Iris pigment epithelial cell (primary cell): ENCODE measurements at regions not wholly inside any gene's neighbourhood (a gene's known extent, or its start where the extent isn't known, plus 50 kb on each side); places are given as distances from the start of the nearest gene placed in this dataset.
A peak's percentile ranks its signal among the peaks of the same experiment; 100 is the strongest.

Experiments
- DNase-seq: peaks from one replicate; pipeline ENCODE4 v3.0.0-alpha.2; 2011; ENCODE audit warnings: low read depth

DNA sequence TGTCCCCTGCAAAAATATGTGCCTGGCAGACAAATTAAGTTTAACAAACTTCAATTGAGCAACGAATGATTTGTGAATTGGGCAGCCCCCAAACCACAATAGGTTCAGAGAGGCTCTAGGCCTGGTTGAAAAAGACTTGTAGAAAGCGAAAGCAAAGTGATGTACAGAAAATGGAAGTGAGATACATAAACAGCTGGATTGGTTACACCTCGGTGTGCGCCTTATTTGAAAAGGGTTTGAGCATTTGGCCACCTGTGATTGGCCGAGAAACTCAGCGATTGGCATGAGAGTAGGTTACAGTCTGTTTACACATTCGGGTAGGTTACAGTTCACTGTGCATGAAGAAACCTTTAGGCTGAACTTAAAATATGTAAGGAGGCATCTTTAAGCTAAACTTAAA is 136.9 kb downstream of the CD83 start:
- no peak for DNase-seq

DNA sequence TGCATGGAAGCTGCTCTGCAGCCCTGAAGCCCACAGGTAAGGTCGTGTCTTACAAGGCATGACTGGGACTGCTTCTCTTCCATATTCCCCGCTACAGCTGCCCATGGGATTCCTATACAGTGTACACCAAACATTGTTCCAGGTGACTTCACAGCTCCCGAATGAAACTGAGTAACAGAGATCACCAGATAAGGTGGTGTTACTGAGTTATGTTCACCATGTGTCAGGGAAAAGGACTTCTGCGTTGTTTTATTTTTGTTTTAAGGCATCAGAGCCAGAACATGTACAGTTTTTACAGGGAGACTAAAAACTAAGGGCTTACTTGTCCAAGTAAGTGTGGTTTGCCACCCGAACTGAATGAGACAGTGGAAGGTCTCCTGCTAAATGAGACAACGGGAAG is 138.3 kb downstream of the CD83 start:
- DNase-seq: no peak

DNA sequence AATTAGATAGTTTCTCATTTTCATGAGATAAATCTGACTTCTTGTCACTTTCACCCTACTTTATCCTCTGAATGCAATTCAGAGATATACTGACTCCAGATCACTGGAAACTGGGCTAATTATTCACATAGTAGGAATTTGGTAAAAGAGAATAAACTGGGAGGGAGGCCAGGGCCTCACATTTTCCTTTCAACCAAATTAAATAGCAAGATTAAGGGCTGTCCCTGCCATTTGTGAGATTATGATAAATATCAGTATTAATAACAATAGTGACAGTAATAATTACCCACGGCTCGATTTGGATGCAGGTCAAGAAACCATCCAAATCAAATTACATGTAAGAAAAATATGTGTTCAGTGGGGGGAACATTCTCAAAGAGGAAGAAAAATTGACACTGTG is 140.5 kb downstream of the CD83 start:
- no peak for DNase-seq

DNA sequence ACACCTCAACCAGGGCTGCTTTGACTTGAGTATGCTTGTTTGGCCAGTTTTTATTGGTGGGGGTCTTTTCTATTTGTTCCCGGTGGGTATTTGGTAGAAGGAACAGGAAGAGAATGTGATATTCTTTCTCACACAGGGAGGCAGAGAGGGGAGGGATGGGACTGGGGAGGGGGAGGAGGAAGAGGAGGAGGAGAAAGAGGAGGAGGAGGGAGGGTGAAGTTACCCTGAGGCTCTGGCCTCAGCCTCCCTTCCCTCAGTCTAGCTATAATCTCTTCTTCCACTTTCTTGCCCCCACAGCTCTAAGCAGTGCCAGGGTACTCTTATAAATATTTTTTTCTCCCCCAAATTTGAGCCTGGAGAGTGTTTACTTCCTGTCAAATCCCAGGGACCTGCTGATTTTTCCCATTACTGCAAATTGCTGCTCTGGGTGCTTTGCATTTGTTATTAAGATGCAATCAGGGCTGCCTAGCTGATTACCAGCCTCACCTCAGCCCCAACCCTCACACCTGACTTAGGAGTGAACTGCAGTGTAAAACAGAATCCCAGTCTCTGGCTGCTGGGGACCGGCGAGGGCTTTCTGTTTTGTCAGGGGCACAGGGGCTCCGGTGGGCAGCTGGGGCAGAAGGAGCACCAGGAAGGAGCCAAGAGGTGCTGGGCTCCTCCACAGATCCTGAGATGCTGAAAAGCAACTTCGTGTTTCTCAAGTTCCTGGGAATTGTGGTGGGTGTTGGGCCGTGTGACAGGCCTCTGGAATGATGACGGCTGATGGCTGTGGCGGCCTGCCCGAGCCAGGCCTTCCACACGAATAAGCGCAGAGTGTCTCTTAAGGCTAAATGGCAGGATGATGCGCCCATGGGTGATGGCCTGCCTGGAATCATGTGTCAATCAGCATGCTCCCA is 141.4 kb downstream of the CD83 start:
- no peak for DNase-seq

DNA sequence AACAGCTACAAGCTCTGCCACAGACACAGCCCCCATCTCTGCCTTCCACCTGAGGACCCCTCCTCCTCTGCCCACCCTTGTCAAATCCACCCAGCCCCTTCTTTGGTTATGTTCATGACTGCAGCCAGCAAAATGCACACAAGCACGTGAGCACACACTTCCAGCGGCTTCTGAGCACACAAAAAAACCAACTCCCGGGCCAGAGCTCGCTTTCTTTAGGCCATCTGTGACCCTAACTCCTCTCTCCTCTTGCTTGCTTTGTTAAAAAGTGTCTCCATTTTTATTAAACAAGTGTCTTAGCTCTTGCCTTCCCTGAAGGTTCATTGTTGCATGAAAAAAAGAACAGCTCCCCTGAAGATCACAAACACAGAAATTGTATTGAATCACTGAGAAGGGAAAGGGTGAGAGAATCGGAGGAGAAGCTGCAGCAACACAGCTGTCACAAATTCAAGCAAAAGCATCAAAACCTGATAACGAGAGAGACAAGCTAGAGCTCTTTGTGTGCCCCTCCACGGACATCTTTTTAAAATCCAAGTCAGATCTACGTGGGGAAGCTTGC is 142.1 kb downstream of the CD83 start:
- DNase-seq: no peak

DNA sequence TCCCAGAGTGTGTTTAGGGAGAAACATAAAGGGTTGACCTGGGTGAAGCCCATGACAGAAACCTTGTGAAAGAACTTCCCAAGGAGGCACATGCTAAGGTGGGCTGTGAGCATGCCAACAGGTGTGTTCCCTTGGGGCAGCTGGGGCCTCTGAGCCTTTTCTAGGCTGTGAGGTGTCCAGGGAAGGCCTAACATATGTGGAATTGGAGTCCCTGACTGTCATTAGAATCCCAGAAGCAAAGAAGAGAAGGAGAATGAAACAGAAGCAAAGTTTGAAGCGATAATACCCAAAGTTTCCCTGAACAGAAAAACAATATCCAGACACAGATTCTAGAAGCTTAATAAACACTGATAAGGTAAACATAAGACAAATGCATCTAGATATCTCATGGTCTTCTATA is 143.3 kb downstream of the CD83 start:
- DNase-seq: no peak

GRCh38 chr6:14263881-14264424 is 146.4 kb downstream of the CD83 start:
- DNase-seq: no peak

DNA sequence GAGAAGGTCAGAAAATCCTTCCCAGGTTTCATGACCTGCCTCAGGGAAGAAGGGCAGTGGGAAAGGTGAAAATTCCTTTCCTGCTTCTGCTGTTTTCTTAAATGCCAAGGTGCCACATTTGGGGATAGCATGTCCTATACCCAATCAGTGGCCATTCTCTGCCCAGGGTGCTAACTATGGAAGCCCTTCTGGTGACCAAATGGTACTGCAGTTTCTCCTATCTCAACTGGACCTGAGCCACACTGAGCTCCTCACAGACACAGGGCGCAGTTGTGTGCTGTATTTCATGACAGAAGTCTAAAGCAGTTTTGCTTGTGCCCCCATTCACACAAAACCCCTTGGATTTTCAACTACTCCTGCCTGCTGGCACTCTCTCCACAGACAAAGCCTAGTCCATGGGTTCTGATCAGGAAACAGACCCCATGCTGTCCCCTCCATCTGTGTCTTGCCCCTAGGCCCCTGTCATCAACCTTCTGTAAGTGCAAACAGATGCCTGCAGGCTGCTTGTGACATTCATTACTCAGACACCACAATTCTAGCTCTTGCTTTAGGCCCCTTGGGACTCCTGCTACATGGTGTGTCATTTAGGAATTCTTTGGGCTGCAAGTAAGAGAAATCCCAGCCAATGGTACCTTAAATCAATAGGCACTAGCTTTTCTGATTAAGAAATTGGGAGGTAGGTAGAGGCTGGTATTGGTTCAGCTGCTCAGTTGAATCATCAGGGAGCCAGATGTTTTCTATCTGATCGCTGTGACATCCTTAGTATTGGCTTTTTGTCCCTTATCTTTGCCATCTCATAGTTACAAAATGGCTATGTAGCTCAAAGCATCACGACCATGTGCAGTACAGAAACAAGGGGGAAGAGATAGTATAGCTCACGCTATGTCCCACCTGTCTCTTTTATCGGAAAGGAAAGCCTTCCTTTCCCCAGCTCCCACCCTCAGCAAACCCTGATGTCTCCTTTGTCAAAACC is 147.8 kb downstream of the CD83 start:
- no peak for DNase-seq

- no peak for DNase-seq
Observed at GRCh38 chr6:14266266-14266665, 148.7 kb downstream of the CD83 start.

- no peak for DNase-seq
Observed at GRCh38 chr6:14267885-14268660, 150.5 kb downstream of the CD83 start.

DNA sequence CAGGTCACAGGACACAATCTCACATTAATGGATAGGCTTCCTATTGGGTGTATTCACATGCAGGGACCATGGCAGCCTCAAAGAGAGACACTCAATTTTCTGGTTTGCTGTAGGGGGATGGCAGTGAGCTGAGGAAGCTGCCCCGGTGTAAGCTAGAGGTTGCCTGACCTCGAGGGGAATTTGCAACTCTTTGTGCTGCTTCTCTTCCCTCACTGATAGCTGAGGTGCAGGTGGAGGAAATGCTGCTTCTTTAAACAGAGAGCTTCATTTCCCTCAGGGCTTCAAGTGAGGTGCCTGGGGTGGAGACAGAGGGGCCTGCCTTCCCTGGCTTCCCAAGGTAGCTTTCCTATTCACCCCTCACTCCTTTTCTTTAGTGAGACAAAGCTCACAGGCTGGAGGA is 151.9 kb downstream of the CD83 start:
- DNase-seq: no peak

GRCh38 chr6:14270142-14270893 is 152.7 kb downstream of the CD83 start:
- DNase-seq: no peak

DNA sequence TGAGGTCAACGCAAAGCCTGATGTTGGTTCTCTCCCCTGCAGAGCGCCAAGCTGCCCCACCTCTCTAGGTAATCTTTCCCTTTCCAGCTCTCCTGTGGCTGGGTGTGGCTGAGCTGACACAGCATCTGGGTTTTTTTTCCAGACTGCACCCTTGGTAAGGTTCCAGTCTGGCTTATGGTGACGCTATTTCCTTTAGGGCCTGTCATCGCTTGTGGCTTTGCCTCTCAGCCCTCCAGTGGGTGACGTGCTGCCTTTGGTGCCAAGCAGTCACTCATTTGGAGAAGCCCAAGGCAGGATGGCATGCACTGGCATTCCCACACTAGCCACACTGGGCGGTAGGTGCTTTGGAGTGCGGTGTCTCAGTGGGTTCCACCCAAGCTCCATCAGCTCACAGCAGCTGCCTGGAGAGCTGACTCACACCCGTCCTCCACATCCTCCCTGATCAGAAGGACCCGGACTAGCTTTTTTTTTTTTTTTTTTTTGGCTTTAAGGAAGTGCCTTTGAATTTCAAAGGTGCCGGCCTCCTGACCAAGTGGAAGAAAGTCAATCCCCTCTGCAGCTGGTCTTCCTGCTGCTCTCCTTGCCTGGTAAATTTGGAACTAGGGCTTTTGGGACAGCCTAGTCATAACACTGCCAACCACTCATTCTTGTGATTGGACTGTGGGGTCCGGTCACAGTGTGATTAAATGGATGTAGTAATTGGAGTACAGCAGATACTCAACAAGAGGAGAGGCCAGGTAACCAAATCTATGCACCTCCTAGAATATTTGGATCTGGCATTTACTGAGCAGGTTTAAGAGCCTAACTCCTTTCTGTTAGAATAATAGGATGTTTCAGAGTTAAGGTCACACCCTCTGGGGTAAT is 153.6 kb downstream of the CD83 start:
- DNase-seq: peak; percentile 50

- peak; percentile 10 for DNase-seq
Observed at GRCh38 chr6:14271789-14272736, 154.5 kb downstream of the CD83 start.

GRCh38 chr6:14272737-14273085 is 155.1 kb downstream of the CD83 start:
- DNase-seq: no peak

GRCh38 chr6:14273191-14273590 is 155.6 kb downstream of the CD83 start:
- no peak for DNase-seq

GRCh38 chr6:14274016-14274415 is 156.4 kb downstream of the CD83 start:
- no peak for DNase-seq
